ENCODE measurements at regions not wholly inside any gene's neighbourhood (a gene's known extent, or its start where the extent isn't known, plus 50 kb on each side); places are given as distances from the start of the nearest gene placed in this dataset.

DNA sequence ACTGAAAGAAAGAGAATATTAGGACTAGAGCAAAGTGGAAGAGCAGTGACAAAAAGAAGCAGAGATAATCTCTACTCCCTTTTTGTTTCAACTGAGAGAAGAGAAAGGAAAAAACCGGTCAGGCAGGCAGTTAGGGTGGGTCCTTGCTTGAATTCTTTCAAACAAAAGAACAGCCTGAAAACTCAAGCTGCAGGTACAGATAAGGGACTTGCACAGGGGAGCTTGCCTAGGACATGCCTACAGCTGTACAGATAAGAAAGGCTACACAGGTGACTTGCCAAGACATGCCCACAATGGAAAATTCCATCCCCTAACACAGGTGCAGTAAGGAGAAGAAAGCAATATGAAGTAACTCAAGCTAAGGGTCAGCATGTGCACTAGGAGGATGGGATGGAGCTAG lies 532.2 kb upstream of the MIS18BP1 start:
- Histone ChIP-seq H3K9ac (ENCODE audit: insufficient read depth, low read length, poor library complexity, severe bottlenecking) (no peak overlapping the region), H3K27ac (ENCODE audit: low read depth in 1 of 2, low read length in 2 of 2) (no peak overlapping the region), H3K27me3 (ENCODE audit: control insufficient read depth in 2 of 2, insufficient read depth in 2 of 2, low read length in 2 of 2) (no peaks in the 10 kb centered on the region), H3K79me2 (ENCODE audit: insufficient read depth, low read length) (no peaks in the 10 kb centered on the region), H3K4me3 (replicated peaks in 1 of 3; ENCODE audit: low read depth in 2 of 3, low read length in 3 of 3) (no peak overlapping the region), H3K9me3 (replicated peaks in 1 of 2; ENCODE audit: control insufficient read depth in 1 of 2, insufficient read depth in 1 of 2, low read length in 2 of 2) (peaks cover 16 to 44% of the 10 kb centered on the region in 2 donors), H4K20me1 (ENCODE audit: insufficient read depth, low read length) (no peaks in the 10 kb centered on the region), H3K4me1 (ENCODE audit: control insufficient read depth in 1 of 2, insufficient read depth in 2 of 2, low read length in 2 of 2) (no peaks in the 10 kb centered on the region), H2AFZ (ENCODE audit: insufficient read depth, low read depth, low read length, poor library complexity, severe bottlenecking) (no peak overlapping the region), H3K36me3 (replicated peaks in 1 of 2; ENCODE audit: control insufficient read depth in 1 of 2, insufficient read depth in 2 of 2, low read length in 2 of 2) (no peaks in the 10 kb centered on the region), H3K4me2 (replicated peaks; ENCODE audit: extremely low read depth, low read length, poor library complexity, severe bottlenecking) (no peak overlapping the region)
- Mint-ChIP-seq H3K27me3 (ENCODE audit: low read depth in 3 of 3) (no peaks in the 10 kb centered on the region), H3K9me3 (peaks cover 16 to 32% (median 25%) of the 10 kb centered on the region in 7 donors), H3K4me1 (no peaks in the 10 kb centered on the region), H3K27ac (no peak overlapping the region), H3K36me3 (no peaks in the 10 kb centered on the region), H3K4me3 (no peak overlapping the region)
- TF ChIP-seq CTCF (IDR thresholded peaks at IDR 0.05): no peak
- no peak for DNase-seq
- no CpG with 5 or more reads among the region's 1 CpG for WGBS (ENCODE audit: insufficient coverage)
- intact Hi-C loops (cut with micrococcal nuclease): no loop called here

- H3K4me3 ChIP-seq (replicated peaks in 1 of 3; ENCODE audit: low read depth in 2 of 3, low read length in 3 of 3): no peak overlapping the region
- 100% methylated on average over 1 of the region's 2 CpGs for WGBS (ENCODE audit: insufficient coverage)
- no peak overlapping the region for H3K4me3 Mint-ChIP-seq
Measured at GRCh38 chr14:45766247-45766646, 513.2 kb upstream of the MIS18BP1 start.

More at GRCh38 chr14:45766247-45766646, 513.2 kb upstream of the MIS18BP1 start:
- Mint-ChIP-seq H3K27me3 (ENCODE audit: low read depth in 3 of 3) (peaks cover 0 to 1% (median 0%) of the 10 kb centered on the region in 3 donors), H3K4me1 (no peaks in the 10 kb centered on the region), H3K36me3 (no peaks in the 10 kb centered on the region), H3K9me3 (peaks cover 0 to 17% (median 4%) of the 10 kb centered on the region in 7 donors), H3K27ac (no peak overlapping the region)
- no peak for TF ChIP-seq CTCF (IDR thresholded peaks at IDR 0.05)
- no peak overlapping the region for H2AFZ ChIP-seq (ENCODE audit: insufficient read depth, low read depth, low read length, poor library complexity, severe bottlenecking)
- intact Hi-C loops (cut with micrococcal nuclease): no loop called here
- H3K9ac ChIP-seq (ENCODE audit: insufficient read depth, low read length, poor library complexity, severe bottlenecking): no peak overlapping the region
- H3K79me2 ChIP-seq (ENCODE audit: insufficient read depth, low read length): no peaks in the 10 kb centered on the region
- no peaks in the 10 kb centered on the region for H3K4me1 ChIP-seq (ENCODE audit: control insufficient read depth in 1 of 2, insufficient read depth in 2 of 2, low read length in 2 of 2)
- no peaks in the 10 kb centered on the region for H3K36me3 ChIP-seq (replicated peaks in 1 of 2; ENCODE audit: control insufficient read depth in 1 of 2, insufficient read depth in 2 of 2, low read length in 2 of 2)
- H4K20me1 ChIP-seq (ENCODE audit: insufficient read depth, low read length): no peaks in the 10 kb centered on the region
- H3K27ac ChIP-seq (ENCODE audit: low read depth in 1 of 2, low read length in 2 of 2): no peak overlapping the region
- DNase-seq: no peak
- H3K4me2 ChIP-seq (replicated peaks; ENCODE audit: extremely low read depth, low read length, poor library complexity, severe bottlenecking): no peak overlapping the region
- no peaks in the 10 kb centered on the region for H3K27me3 ChIP-seq (ENCODE audit: control insufficient read depth in 2 of 2, insufficient read depth in 2 of 2, low read length in 2 of 2)
- H3K9me3 ChIP-seq (replicated peaks in 1 of 2; ENCODE audit: control insufficient read depth in 1 of 2, insufficient read depth in 1 of 2, low read length in 2 of 2): no peaks in the 10 kb centered on the region

Measured in CD14-positive monocyte (primary cell).